A549 (cell line): ENCODE measurements at regions not wholly inside any gene's neighbourhood (a gene's known extent, or its start where the extent isn't known, plus 50 kb on each side); places are given as distances from the start of the nearest gene placed in this dataset.

Source experiments
- ATAC-seq, 2 experiments: fragments of 200-7000 bp in 1 of 2; fragments of >200 bp in 1 of 2; cut with Nextera tagmentation in 1 of 2; cut with Tn5 transposase in 1 of 2; 3 replicates each; pipeline versions ENCODE4 v1.8.0 to v1.9.1; 2018 to 2020; ENCODE audit warnings: mild to moderate bottlenecking in 1 of 2, moderate library complexity in 1 of 2
- CTCF ChIA-PET: fragments of 300-600 bp; sonication (Branson Sonifier 250); formaldehyde crosslinking; extraction: SDS; loops from one replicate; lab custom pipeline; 2021; ENCODE audit warnings: antibody characterized with exemption, inconsistent platforms; lab: Yijun Ruan, JAX
- POLR2A ChIA-PET: fragments of 350-600 bp; formaldehyde crosslinking; extraction: SDS; loops from one replicate; lab custom pipeline; 2021; ENCODE audit warnings: antibody characterized with exemption, inconsistent platforms; lab: Yijun Ruan, JAX
- DNase-seq, 2 experiments: peaks; one replicate each; pipeline versions ENCODE4 v3.0.0 to v3.0.0-alpha.2; 2011 to 2016; ENCODE audit warnings: low read depth in 1 of 2, low spot score in 1 of 2
- FAIRE-seq: peaks from 2 replicates; lab custom pipeline; 2011; peaks lifted over from hg19 to GRCh38; lab: Jason Lieb, UNC
- H3K27ac ChIP-seq, 2 experiments: fragments of >200 bp; sonication (Bioruptor Twin); formaldehyde crosslinking; 3 replicates each; pipeline ENCODE4 v1.5.1; 2016 to 2017
- H3K4me1 ChIP-seq: fragments of >200 bp; sonication (Bioruptor Twin); formaldehyde crosslinking; 3 replicates; pipeline ENCODE4 v1.6.1; 2016
- H3K4me2 ChIP-seq: fragments of >200 bp; sonication (Bioruptor Twin); formaldehyde crosslinking; 3 replicates; pipeline ENCODE4 v1.6.1; 2016
- H3K4me3 ChIP-seq: fragments of >200 bp; sonication (Bioruptor Twin); formaldehyde crosslinking; 3 replicates; pipeline ENCODE4 v1.5.1; 2016
- H3K9me3 ChIP-seq: fragments of >200 bp; sonication (Bioruptor Twin); formaldehyde crosslinking; 3 replicates; pipeline ENCODE4 v1.6.1; 2016
- CBX2 ChIP-seq: fragments of 200-600 bp; sonication (generic); IDR thresholded peaks from 2 replicates; pipeline ENCODE4 v1.6.1; 2016; ENCODE audit warnings: low read depth, mild to moderate bottlenecking, borderline replicate concordance
- CBX8 ChIP-seq: fragments of 200-600 bp; sonication (generic); IDR thresholded peaks from 2 replicates; pipeline ENCODE4 v1.6.1; 2016
- CHD4 ChIP-seq: fragments of 200-600 bp; sonication (generic); IDR thresholded peaks from 2 replicates; pipeline ENCODE4 v1.6.1; 2016; ENCODE audit warnings: antibody characterized with exemption, mild to moderate bottlenecking, borderline replicate concordance
- EP300 ChIP-seq, 2 experiments: fragments of >200 bp; sonication (Bioruptor Twin); formaldehyde crosslinking; IDR thresholded peaks; 2 replicates in 1 of 2; 3 replicates in 1 of 2; pipeline ENCODE4 v1.6.1; 2016 to 2017
- FOSB ChIP-seq: fragments of 250-450 bp; sonication (Bioruptor Pico); IDR thresholded peaks from 2 replicates; pipeline ENCODE4 v1.5.0; 2020; ENCODE audit warnings: mild to moderate bottlenecking, moderate library complexity
- HDAC2 ChIP-seq: fragments of 200-600 bp; sonication (generic); IDR thresholded peaks from 2 replicates; pipeline ENCODE4 v1.6.1; 2016
- HES2 ChIP-seq: fragments of >200 bp; sonication (Bioruptor Twin); formaldehyde crosslinking; IDR thresholded peaks from 2 replicates; pipeline ENCODE4 v1.6.1; 2016
- HEYL ChIP-seq: fragments of 250-450 bp; sonication (Bioruptor Pico); IDR thresholded peaks from 2 replicates; pipeline ENCODE4 v1.8.0; 2021; ENCODE audit warnings: mild to moderate bottlenecking, moderate library complexity
- HMGXB4 ChIP-seq: fragments of 250-450 bp; sonication (Bioruptor Pico); IDR thresholded peaks from 2 replicates; pipeline ENCODE4 v1.5.0; 2021; ENCODE audit warnings: mild to moderate bottlenecking, moderate library complexity, borderline replicate concordance
- JUN ChIP-seq, 2 experiments: fragments of >200 bp; sonication (Bioruptor Twin); formaldehyde crosslinking; IDR thresholded peaks; 2 replicates in 1 of 2; 3 replicates in 1 of 2; pipeline ENCODE4 v1.6.1; 2016 to 2017
- JUNB ChIP-seq: fragments of >200 bp; sonication (Bioruptor Twin); formaldehyde crosslinking; IDR thresholded peaks from 2 replicates; pipeline ENCODE4 v1.6.1; 2016
- KDM5A ChIP-seq: fragments of 200-600 bp; sonication (generic); IDR thresholded peaks from 2 replicates; pipeline ENCODE4 v1.6.1; 2016; ENCODE audit warnings: antibody characterized with exemption, mild to moderate bottlenecking
- MAZ ChIP-seq: fragments of 150-350 bp; IDR thresholded peaks from 2 replicates; pipeline ENCODE4 v1.6.1; 2014; ENCODE audit warnings: antibody characterized with exemption, low read depth, low read length, borderline replicate concordance
- NPAS2 ChIP-seq: fragments of 250-450 bp; sonication (Bioruptor Pico); IDR thresholded peaks from 2 replicates; pipeline ENCODE4 v1.8.0; 2022; ENCODE audit warnings: mild to moderate bottlenecking, moderate library complexity, borderline replicate concordance
- PHF8 ChIP-seq: fragments of 200-600 bp; sonication (generic); IDR thresholded peaks from 2 replicates; pipeline ENCODE4 v1.6.1; 2016; ENCODE audit warnings: low read depth, mild to moderate bottlenecking, antibody characterized with exemption, moderate library complexity, borderline replicate concordance
- POLR2A ChIP-seq: IDR thresholded peaks from 2 replicates; pipeline ENCODE4 v1.6.1; 2012; ENCODE audit warnings: mild to moderate bottlenecking, low read length
- RAD21 ChIP-seq, 2 experiments: fragments of >200 bp in 1 of 2; sonication (Bioruptor Twin) in 1 of 2; formaldehyde crosslinking in 1 of 2; IDR thresholded peaks in 1 of 2; conservative IDR thresholded peaks in 1 of 2; 2 replicates in 1 of 2; 3 replicates in 1 of 2; pipeline ENCODE4 v1.6.1; 2012 to 2018; ENCODE audit warnings: inconsistent platforms in 1 of 2
- RFX5 ChIP-seq: fragments of 450-650 bp; IDR thresholded peaks from 2 replicates; pipeline ENCODE4 v1.7.1; 2014; ENCODE audit warnings: antibody characterized with exemption, mild to moderate bottlenecking, moderate library complexity
- RNF2 ChIP-seq: fragments of 200-600 bp; sonication (generic); IDR thresholded peaks from 2 replicates; pipeline ENCODE4 v1.6.1; 2016; ENCODE audit warnings: low read depth, mild to moderate bottlenecking, antibody characterized with exemption, moderate library complexity, borderline replicate concordance
- SMC3 ChIP-seq: fragments of >200 bp; sonication (Bioruptor Twin); formaldehyde crosslinking; IDR thresholded peaks from 3 replicates; pipeline ENCODE4 v1.6.1; 2018; ENCODE audit warnings: inconsistent platforms
- TP53 ChIP-seq: fragments of 250-450 bp; sonication (Bioruptor Pico); IDR thresholded peaks from 2 replicates; pipeline ENCODE4 v1.5.0; 2021; ENCODE audit warnings: mild to moderate bottlenecking, moderate library complexity
- USF2 ChIP-seq: fragments of 450-650 bp; IDR thresholded peaks from 2 replicates; pipeline ENCODE4 v1.6.1; 2014; ENCODE audit warnings: antibody characterized with exemption
- ZFP36 ChIP-seq: fragments of 450-650 bp; IDR thresholded peaks from 2 replicates; pipeline ENCODE4 v1.6.1; 2014; ENCODE audit warnings: borderline replicate concordance; ENCODE audit not compliant: partially characterized antibody
- ZNF302 ChIP-seq: fragments of 250-450 bp; sonication (Bioruptor Pico); IDR thresholded peaks from 2 replicates; pipeline ENCODE4 v1.9.0; 2021; ENCODE audit warnings: inconsistent platforms, mild to moderate bottlenecking, moderate library complexity
- WGBS: methylation state at CpG from one replicate; pipeline ENCODE4 v1.1.6; 2017; ENCODE audit errors: missing lambda C conversion rate; 5-methylcytosine and 5-hydroxymethylcytosine counted together
- TF ChIP-seq, protein P1 (sequence below): fragments of >200 bp; sonication (Bioruptor Twin); formaldehyde crosslinking; IDR thresholded peaks from 3 replicates; pipeline ENCODE4 v1.5.1; 2016
- TF ChIP-seq, protein P2 (sequence below): fragments of 200-600 bp; sonication (generic); IDR thresholded peaks from 2 replicates; pipeline ENCODE4 v1.6.1; 2016; ENCODE audit warnings: antibody characterized with exemption, mild to moderate bottlenecking, moderate library complexity

DNA sequence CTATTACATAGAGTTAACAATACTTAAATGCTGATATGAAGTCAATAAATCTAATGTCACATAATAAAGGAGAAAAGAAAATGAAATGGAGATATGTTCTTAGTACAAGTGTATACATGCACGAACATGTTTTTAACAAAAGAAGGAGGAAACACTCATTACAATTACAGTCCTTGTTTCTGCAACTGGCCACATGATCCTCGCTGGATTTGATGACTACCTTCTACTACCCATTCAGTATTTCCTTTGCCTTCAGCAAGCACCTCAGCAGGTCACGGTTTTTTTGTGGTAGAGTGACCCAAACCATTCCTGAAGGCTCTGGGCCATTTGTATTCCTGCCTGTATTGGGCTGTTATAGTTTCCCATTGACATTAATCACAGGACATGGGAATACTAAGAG lies 172.8 kb upstream of the CXADR start:
- Histone ChIP-seq H3K4me2 (no peak overlapping the region), H3K27ac (no peak overlapping the region), H3K9me3 (no peaks in the 10 kb centered on the region), H3K4me1 (no peaks in the 10 kb centered on the region), H3K4me3 (no peak overlapping the region)
- POLR2A ChIA-PET, result no interaction called here
- CTCF ChIA-PET, result no interaction called here
- no peak for TF ChIP-seq EP300 (IDR thresholded peaks at IDR 0.05)
- TF ChIP-seq HDAC2, result no peak
- no peak for TF ChIP-seq TP53
- no peak for TF ChIP-seq FOSB (CRISPR knock-in tag)
- TF ChIP-seq JUN (IDR thresholded peaks at IDR 0.05), result no peak
- TF ChIP-seq SMC3, result no peak
- TF ChIP-seq MAZ, result no peak
- no peak for TF ChIP-seq HES2
- no peak for TF ChIP-seq POLR2A
- TF ChIP-seq ZFP36, result no peak
- no peak for TF ChIP-seq CHD4
- TF ChIP-seq, protein P1, sequence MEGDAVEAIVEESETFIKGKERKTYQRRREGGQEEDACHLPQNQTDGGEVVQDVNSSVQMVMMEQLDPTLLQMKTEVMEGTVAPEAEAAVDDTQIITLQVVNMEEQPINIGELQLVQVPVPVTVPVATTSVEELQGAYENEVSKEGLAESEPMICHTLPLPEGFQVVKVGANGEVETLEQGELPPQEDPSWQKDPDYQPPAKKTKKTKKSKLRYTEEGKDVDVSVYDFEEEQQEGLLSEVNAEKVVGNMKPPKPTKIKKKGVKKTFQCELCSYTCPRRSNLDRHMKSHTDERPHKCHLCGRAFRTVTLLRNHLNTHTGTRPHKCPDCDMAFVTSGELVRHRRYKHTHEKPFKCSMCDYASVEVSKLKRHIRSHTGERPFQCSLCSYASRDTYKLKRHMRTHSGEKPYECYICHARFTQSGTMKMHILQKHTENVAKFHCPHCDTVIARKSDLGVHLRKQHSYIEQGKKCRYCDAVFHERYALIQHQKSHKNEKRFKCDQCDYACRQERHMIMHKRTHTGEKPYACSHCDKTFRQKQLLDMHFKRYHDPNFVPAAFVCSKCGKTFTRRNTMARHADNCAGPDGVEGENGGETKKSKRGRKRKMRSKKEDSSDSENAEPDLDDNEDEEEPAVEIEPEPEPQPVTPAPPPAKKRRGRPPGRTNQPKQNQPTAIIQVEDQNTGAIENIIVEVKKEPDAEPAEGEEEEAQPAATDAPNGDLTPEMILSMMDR, result no peak
- no peak for TF ChIP-seq RFX5
- WGBS, result 0% methylated on average over 3 of the region's 3 CpGs
- FAIRE-seq (no peak), ATAC-seq (no peak), DNase-seq (no peak)

- TF ChIP-seq NPAS2 (CRISPR knock-in tag) (no peak), RAD21 (conservative IDR thresholded peaks at IDR 0.05 in 1 of 2, IDR thresholded peaks at IDR 0.05 in 1 of 2) (no peak), CBX2 (no peak)
- TF ChIP-seq, protein P2, sequence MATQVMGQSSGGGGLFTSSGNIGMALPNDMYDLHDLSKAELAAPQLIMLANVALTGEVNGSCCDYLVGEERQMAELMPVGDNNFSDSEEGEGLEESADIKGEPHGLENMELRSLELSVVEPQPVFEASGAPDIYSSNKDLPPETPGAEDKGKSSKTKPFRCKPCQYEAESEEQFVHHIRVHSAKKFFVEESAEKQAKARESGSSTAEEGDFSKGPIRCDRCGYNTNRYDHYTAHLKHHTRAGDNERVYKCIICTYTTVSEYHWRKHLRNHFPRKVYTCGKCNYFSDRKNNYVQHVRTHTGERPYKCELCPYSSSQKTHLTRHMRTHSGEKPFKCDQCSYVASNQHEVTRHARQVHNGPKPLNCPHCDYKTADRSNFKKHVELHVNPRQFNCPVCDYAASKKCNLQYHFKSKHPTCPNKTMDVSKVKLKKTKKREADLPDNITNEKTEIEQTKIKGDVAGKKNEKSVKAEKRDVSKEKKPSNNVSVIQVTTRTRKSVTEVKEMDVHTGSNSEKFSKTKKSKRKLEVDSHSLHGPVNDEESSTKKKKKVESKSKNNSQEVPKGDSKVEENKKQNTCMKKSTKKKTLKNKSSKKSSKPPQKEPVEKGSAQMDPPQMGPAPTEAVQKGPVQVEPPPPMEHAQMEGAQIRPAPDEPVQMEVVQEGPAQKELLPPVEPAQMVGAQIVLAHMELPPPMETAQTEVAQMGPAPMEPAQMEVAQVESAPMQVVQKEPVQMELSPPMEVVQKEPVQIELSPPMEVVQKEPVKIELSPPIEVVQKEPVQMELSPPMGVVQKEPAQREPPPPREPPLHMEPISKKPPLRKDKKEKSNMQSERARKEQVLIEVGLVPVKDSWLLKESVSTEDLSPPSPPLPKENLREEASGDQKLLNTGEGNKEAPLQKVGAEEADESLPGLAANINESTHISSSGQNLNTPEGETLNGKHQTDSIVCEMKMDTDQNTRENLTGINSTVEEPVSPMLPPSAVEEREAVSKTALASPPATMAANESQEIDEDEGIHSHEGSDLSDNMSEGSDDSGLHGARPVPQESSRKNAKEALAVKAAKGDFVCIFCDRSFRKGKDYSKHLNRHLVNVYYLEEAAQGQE, result peak; percentile 91
- no peak overlapping the region for H3K27ac ChIP-seq
- 5% methylated on average over 2 of the region's 2 CpGs for WGBS
- POLR2A ChIA-PET, result no interaction called here
- no peaks in the 10 kb centered on the region for H3K9me3 ChIP-seq
- ATAC-seq, result no peak
- DNase-seq, result no peak
- CTCF ChIA-PET, result no interaction called here
- FAIRE-seq, result no peak
- no peaks in the 10 kb centered on the region for H3K4me1 ChIP-seq
- H3K4me3 ChIP-seq, result no peak overlapping the region
- H3K4me2 ChIP-seq, result no peak overlapping the region
These were observed 169.8 kb upstream of the CXADR start for GRCh38 chr21:17343055-17343454.

DNA sequence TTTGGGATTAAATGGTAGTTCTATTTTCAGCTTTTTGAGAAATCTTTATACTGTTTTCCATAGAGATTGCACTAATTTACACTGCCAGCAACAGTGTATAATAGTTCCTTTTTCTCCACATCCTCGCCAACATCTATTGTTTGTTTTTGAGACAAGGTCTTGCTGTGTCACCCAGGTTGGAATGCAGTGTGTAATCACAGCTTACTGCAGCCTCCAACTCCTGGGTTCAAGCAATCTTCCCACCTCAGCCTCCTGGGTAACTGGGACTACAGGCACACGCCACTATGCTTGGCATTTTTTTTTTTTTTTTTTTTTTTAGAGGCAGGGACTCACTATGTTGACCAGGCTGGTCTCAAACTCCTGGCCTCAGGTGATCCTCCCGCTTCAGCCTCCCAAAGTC lies 164.5 kb upstream of the CXADR start:
- ChIA-PET CTCF (no interaction called here), POLR2A (no interaction called here)
- DNase-seq (no peak), ATAC-seq (no peak), FAIRE-seq (no peak)
- Histone ChIP-seq H3K4me3 (no peak overlapping the region), H3K27ac (no peak overlapping the region), H3K4me1 (no peaks in the 10 kb centered on the region), H3K4me2 (no peak overlapping the region), H3K9me3 (no peaks in the 10 kb centered on the region)
- WGBS, result 0% methylated on average over 3 of the region's 3 CpGs
- TF ChIP-seq PHF8 (no peak), ZFP36 (no peak), SMC3 (no peak), POLR2A (no peak), ZNF302 (CRISPR knock-in tag) (no peak), HES2 (no peak), CBX8 (no peak), KDM5A (no peak), HMGXB4 (CRISPR knock-in tag) (no peak), HEYL (CRISPR knock-in tag) (no peak), RNF2 (no peak), USF2 (no peak), JUNB (no peak), FOSB (CRISPR knock-in tag) (no peak)
